NCI-H128 (cell line): ENCODE measurements at regions not wholly inside any gene's neighbourhood (a gene's known extent, or its start where the extent isn't known, plus 50 kb on each side); places are given as distances from the start of the nearest gene placed in this dataset.

Experiments
- DNase-seq: peaks from one replicate; lab custom pipeline; 2025; ENCODE audit not compliant: unreplicated experiment; lab: John Stamatoyannopoulos, UW

GRCh38 chr1:38128511-38128910, 81.9 kb upstream of the POU3F1 start:
- DNase-seq = no peak

- no peak for DNase-seq
Measured at GRCh38 chr1:38127428-38127827, 80.8 kb upstream of the POU3F1 start.

GRCh38 chr1:38126970-38127369, 80.4 kb upstream of the POU3F1 start:
- no peak for DNase-seq

- DNase-seq = no peak
Measured at GRCh38 chr1:38125837-38126520, 79.4 kb upstream of the POU3F1 start.

GRCh38 chr1:38125016-38125415, 78.4 kb upstream of the POU3F1 start:
- no peak for DNase-seq

- DNase-seq = no peak
Measured at GRCh38 chr1:38123356-38124135, 77.0 kb upstream of the POU3F1 start.

- no peak for DNase-seq
Measured at GRCh38 chr1:38121231-38121680, 74.7 kb upstream of the POU3F1 start.

- no peak for DNase-seq
Measured at GRCh38 chr1:38120552-38121230, 74.1 kb upstream of the POU3F1 start.

GRCh38 chr1:38118976-38119375, 72.4 kb upstream of the POU3F1 start:
- no peak for DNase-seq

GRCh38 chr1:38117444-38117887, 70.9 kb upstream of the POU3F1 start:
- no peak for DNase-seq

GRCh38 chr1:38115682-38116202, 69.1 kb upstream of the POU3F1 start:
- no peak for DNase-seq

GRCh38 chr1:38115226-38115625, 68.6 kb upstream of the POU3F1 start:
- no peak for DNase-seq

GRCh38 chr1:38114241-38115026, 67.8 kb upstream of the POU3F1 start:
- no peak for DNase-seq

GRCh38 chr1:38113159-38113666, 66.6 kb upstream of the POU3F1 start:
- no peak for DNase-seq

- no peak for DNase-seq
Measured at GRCh38 chr1:38111589-38111988, 65.0 kb upstream of the POU3F1 start.

GRCh38 chr1:38105267-38105666, 58.7 kb upstream of the POU3F1 start:
- no peak for DNase-seq

- DNase-seq = no peak
Measured at GRCh38 chr1:38102636-38103035, 56.0 kb upstream of the POU3F1 start.

GRCh38 chr1:38101037-38101785, 54.6 kb upstream of the POU3F1 start:
- DNase-seq = no peak

GRCh38 chr1:38098101-38098847, 51.7 kb upstream of the POU3F1 start:
- DNase-seq = no peak
